Lower lobe of right lung (tissue), 2 donors: ENCODE measurements at regions not wholly inside any gene's neighbourhood (a gene's known extent, or its start where the extent isn't known, plus 50 kb on each side); places are given as distances from the start of the nearest gene placed in this dataset.

Experiments used
- ATAC-seq, 2 donors: fragments of 200-7000 bp; cut with Tn5 transposase; one replicate each; pipeline ENCODE4 v1.9.1; 2020 to 2022; ENCODE audit warnings: mild to moderate bottlenecking in 2 of 2, moderate library complexity in 2 of 2
- DNase-seq: peaks from one replicate; pipeline ENCODE4 v3.0.0-alpha.2; 2020
- H3K27ac ChIP-seq: fragments of 200-600 bp; one replicate; pipeline ENCODE4 v1.8.0; 2022
- H3K27me3 ChIP-seq: fragments of 200-600 bp; one replicate; pipeline ENCODE4 v1.8.0; 2022; ENCODE audit warnings: low read depth
- H3K36me3 ChIP-seq: fragments of 200-600 bp; one replicate; pipeline ENCODE4 v1.8.0; 2022; ENCODE audit warnings: mild to moderate bottlenecking
- H3K4me1 ChIP-seq: fragments of 200-600 bp; one replicate; pipeline ENCODE4 v1.8.0; 2022
- H3K4me3 ChIP-seq: fragments of 200-600 bp; one replicate; pipeline ENCODE4 v1.8.0; 2022; ENCODE audit warnings: mild to moderate bottlenecking
- H3K9me3 ChIP-seq: fragments of 200-600 bp; one replicate; pipeline ENCODE4 v1.8.0; 2022
- intact Hi-C: fragments of 100-400 bp; cut with DNase I; formaldehyde crosslinking; loops from one replicate; pipeline ENCODE4 v1.11.0; 2022
- TF ChIP-seq, protein P1 (sequence below): fragments of 200-600 bp; IDR thresholded peaks from one replicate; pipeline ENCODE4 v1.8.0; 2022; ENCODE audit warnings: antibody characterized with exemption, mild to moderate bottlenecking
- donor health status: DM: no; HTN: yes; CAD: no; lungs with severe emphysema.

GRCh38 chr5:39541920-39542319, 117.1 kb upstream of the DAB2 start:
- H3K27ac ChIP-seq: no peak overlapping the region
- TF ChIP-seq, protein P1, sequence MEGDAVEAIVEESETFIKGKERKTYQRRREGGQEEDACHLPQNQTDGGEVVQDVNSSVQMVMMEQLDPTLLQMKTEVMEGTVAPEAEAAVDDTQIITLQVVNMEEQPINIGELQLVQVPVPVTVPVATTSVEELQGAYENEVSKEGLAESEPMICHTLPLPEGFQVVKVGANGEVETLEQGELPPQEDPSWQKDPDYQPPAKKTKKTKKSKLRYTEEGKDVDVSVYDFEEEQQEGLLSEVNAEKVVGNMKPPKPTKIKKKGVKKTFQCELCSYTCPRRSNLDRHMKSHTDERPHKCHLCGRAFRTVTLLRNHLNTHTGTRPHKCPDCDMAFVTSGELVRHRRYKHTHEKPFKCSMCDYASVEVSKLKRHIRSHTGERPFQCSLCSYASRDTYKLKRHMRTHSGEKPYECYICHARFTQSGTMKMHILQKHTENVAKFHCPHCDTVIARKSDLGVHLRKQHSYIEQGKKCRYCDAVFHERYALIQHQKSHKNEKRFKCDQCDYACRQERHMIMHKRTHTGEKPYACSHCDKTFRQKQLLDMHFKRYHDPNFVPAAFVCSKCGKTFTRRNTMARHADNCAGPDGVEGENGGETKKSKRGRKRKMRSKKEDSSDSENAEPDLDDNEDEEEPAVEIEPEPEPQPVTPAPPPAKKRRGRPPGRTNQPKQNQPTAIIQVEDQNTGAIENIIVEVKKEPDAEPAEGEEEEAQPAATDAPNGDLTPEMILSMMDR: no peak
- H3K27me3 ChIP-seq: no peaks in the 10 kb centered on the region
- no peaks in the 10 kb centered on the region for H3K4me1 ChIP-seq
- H3K36me3 ChIP-seq: no peaks in the 10 kb centered on the region
- H3K9me3 ChIP-seq: no peaks in the 10 kb centered on the region
- DNase-seq: no peak
- intact Hi-C loops: loop anchor here (10.0 kb wide), 1 partner anchor 167 kb away; no protein-coding TSS in a partner anchor
- no peak for ATAC-seq
- no peak overlapping the region for H3K4me3 ChIP-seq

GRCh38 chr5:39539470-39539869, 114.7 kb upstream of the DAB2 start:
- H3K4me1 ChIP-seq: no peaks in the 10 kb centered on the region
- no peak for DNase-seq
- H3K27ac ChIP-seq: no peak overlapping the region
- no peaks in the 10 kb centered on the region for H3K27me3 ChIP-seq
- intact Hi-C loops: no loop called here
- TF ChIP-seq, protein P1: no peak
- H3K36me3 ChIP-seq: no peaks in the 10 kb centered on the region
- no peaks in the 10 kb centered on the region for H3K9me3 ChIP-seq
- no peak for ATAC-seq
- H3K4me3 ChIP-seq: no peak overlapping the region

GRCh38 chr5:39534690-39535089, 109.9 kb upstream of the DAB2 start:
- ATAC-seq (no peak), DNase-seq (no peak)
- Histone ChIP-seq H3K4me1 (no peaks in the 10 kb centered on the region), H3K4me3 (no peak overlapping the region), H3K27ac (no peak overlapping the region), H3K9me3 (no peaks in the 10 kb centered on the region), H3K27me3 (no peaks in the 10 kb centered on the region), H3K36me3 (no peaks in the 10 kb centered on the region)
- TF ChIP-seq, protein P1: no peak
- intact Hi-C loops: no loop called here

- intact Hi-C loops: no loop called here
- no peak for DNase-seq
- TF ChIP-seq, protein P1: no peak
- Histone ChIP-seq H3K27me3 (no peaks in the 10 kb centered on the region), H3K4me3 (no peak overlapping the region), H3K27ac (no peak overlapping the region), H3K9me3 (no peaks in the 10 kb centered on the region), H3K4me1 (no peaks in the 10 kb centered on the region), H3K36me3 (no peaks in the 10 kb centered on the region)
- ATAC-seq: no peak
Observed at GRCh38 chr5:39533749-39534148, 109.0 kb upstream of the DAB2 start.

DNA sequence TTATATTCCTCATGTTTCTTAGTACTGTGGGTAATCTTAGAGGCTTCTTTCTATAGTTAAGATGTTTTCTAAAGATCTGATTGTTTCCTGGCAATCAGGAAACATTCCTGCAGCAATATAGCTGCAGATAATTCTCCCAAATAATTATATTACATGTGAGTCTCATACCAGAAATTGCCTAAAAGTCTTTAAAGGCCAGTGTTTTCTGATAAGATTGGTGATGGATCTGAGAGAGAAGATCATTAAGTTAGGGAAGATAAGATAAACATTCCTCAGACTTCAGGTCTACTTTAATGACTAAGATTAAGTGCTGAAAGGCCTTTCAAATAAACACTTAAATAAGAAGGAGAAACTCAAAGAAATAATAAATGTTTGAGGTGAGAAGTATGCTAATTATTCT, 107.7 kb upstream of the DAB2 start:
- TF ChIP-seq, protein P1: no peak
- no peak for ATAC-seq

GRCh38 chr5:39531306-39531705, 106.5 kb upstream of the DAB2 start:
- Histone ChIP-seq H3K27ac (no peak overlapping the region), H3K4me3 (no peak overlapping the region), H3K9me3 (no peaks in the 10 kb centered on the region), H3K27me3 (no peaks in the 10 kb centered on the region), H3K4me1 (peaks cover 11% of the 10 kb centered on the region), H3K36me3 (no peaks in the 10 kb centered on the region)
- TF ChIP-seq, protein P1: no peak
- DNase-seq: no peak
- intact Hi-C loops: no loop called here
- ATAC-seq: no peak

More for the DNA sequence above, 107.7 kb upstream of the DAB2 start:
- H3K27me3 ChIP-seq: no peaks in the 10 kb centered on the region
- H3K4me3 ChIP-seq: no peak overlapping the region
- DNase-seq: no peak
- no peaks in the 10 kb centered on the region for H3K9me3 ChIP-seq
- intact Hi-C loops: no loop called here
- H3K27ac ChIP-seq: no peak overlapping the region
- no peaks in the 10 kb centered on the region for H3K36me3 ChIP-seq
- H3K4me1 ChIP-seq: peaks cover 2% of the 10 kb centered on the region
